C4-2B (cell line): ENCODE measurements at regions not wholly inside any gene's neighbourhood (a gene's known extent, or its start where the extent isn't known, plus 50 kb on each side); places are given as distances from the start of the nearest gene placed in this dataset.

Experiments
- H3K27ac ChIP-seq: fragments of 450-650 bp; 2 replicates; pipeline ENCODE4 v1.5.1; 2017
- ZFX ChIP-seq: fragments of 450-650 bp; IDR thresholded peaks from 2 replicates; pipeline ENCODE4 v1.6.1; 2017
- TF ChIP-seq, protein P1 (sequence below): fragments of 450-650 bp; conservative IDR thresholded peaks from 2 replicates; pipeline ENCODE4 v1.5.1; 2017; ENCODE audit warnings: mild to moderate bottlenecking

DNA sequence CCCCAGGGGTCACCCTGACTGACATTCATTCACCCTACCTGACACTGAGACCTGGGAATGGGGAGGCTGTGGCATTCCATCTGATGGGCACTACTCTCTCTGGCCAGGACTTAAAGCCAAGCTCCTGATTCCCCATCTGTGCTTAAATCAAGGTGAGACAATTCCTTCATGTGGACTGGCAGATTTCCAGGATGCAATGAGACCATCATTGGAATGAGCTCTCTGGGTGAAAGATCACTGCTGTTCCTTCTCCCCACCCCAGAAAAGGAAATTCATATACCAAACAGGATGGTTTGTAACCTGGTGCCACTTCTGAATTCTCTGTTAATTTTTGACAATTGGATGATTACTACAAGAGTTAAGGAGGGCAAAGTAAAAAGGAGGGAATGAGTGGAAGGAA is 354.8 kb downstream of the MID1IP1 start:
- TF ChIP-seq ZFX, result no peak
- TF ChIP-seq, protein P1, sequence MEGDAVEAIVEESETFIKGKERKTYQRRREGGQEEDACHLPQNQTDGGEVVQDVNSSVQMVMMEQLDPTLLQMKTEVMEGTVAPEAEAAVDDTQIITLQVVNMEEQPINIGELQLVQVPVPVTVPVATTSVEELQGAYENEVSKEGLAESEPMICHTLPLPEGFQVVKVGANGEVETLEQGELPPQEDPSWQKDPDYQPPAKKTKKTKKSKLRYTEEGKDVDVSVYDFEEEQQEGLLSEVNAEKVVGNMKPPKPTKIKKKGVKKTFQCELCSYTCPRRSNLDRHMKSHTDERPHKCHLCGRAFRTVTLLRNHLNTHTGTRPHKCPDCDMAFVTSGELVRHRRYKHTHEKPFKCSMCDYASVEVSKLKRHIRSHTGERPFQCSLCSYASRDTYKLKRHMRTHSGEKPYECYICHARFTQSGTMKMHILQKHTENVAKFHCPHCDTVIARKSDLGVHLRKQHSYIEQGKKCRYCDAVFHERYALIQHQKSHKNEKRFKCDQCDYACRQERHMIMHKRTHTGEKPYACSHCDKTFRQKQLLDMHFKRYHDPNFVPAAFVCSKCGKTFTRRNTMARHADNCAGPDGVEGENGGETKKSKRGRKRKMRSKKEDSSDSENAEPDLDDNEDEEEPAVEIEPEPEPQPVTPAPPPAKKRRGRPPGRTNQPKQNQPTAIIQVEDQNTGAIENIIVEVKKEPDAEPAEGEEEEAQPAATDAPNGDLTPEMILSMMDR, result no peak
- H3K27ac ChIP-seq, result no peak overlapping the region

DNA sequence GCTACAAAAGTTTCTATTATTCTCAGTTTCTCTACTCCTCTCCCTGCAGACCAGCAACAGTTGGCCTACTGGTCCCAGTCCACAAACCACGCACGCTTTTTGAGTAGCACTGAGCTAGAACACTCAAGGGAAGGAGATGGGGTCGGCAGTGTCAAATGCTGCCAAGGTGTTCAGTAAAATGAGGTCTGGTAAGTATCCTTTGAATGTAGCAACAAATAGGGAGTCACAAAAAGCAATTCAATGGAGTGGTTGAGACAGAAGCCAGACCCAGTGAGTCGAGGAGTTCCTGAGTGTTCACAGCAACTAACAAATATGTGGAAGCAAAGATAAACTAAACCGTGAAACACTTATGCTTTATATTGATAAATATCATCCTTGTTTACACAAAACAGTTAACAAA is 355.7 kb downstream of the MID1IP1 start:
- H3K27ac ChIP-seq, result no peak overlapping the region
- TF ChIP-seq, protein P1, result no peak
- no peak for TF ChIP-seq ZFX

DNA sequence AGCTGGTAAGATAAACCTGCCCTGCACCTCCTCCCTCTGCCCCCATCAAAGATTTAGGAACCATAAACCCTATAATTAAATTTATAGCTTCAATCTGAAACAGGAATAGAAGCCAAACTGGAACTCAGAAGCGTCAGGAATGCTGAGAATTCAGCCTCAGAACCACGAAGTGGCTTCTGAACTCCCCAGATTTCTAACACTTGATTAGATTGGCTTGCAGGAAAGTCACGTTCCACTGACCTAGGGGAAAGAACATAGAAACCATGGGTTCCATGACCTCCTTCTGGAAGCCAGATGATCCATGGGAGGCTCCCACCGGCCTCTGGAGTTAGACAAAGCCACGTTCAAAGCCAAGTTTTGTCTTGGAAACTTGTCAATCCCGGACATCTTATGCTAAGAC is 356.5 kb downstream of the MID1IP1 start:
- no peak for TF ChIP-seq ZFX
- no peak overlapping the region for H3K27ac ChIP-seq

DNA sequence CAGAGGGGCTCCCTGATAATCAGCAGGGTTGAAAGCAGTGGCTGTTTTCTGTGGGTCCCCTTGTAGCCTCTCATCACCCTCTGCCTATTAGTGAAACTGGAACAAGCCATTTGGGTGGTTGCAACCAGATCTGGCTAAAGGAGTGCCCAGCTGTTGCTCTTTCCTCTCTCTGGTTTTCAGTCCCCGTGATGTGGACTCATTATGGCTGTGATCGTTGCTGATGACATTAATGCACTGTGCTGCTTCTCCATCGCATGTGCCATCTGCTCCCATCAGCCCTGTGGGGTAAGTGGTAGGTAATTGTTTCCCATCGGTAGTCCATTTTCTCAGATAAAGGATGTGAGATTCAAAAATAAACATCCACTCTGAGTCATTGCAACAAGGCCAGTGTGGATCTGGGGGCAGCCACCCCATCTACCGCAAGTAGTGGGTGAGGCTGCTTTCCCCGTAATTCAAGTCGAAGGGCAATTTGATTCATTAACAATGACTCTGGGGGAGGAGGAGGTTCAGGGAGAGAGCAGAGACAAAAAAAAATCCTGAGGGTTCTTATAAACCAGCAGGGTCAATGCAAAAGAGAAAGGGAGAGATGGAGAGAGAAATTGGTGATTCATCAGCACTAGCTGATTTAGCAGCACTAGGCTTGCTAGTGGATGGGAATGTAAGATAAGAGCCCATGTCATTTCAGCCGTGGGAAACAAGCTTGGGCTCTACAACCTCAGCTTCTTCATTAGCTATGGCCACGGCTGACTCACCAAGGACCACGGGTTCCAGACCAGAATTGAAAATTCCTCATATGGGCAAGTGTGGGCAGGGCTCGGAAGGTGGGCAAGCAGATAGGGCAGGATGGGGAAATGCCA is 357.8 kb downstream of the MID1IP1 start:
- H3K27ac ChIP-seq, result no peak overlapping the region
- TF ChIP-seq, protein P1, result no peak
- TF ChIP-seq ZFX, result no peak

DNA sequence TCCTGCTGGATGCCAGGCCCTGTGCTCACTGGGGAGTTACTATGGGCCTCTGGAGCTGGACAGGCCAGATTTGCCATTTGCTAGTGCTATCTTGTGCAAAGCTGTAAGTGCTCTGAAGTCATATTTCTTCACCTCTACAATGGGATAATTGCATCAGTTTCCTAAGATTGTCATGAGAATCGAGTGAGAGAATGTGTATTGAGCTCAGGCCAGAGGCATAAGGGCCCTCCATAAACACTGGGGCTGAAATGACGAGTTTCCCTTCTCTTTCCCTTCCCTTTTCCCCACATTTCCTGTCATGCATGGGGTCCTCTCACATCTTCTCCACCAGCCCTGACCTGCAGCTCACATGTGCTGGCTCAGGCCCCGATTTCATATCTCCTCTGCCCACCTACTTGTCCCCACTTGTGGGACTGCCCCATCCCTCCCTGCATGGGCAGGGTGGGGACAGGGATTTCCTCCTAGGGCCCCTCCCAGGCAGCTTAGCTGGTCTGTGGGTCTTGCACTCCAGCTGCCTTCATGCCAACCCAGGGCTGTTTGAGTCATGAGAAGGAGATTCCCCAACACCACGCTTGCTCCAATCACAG is 358.8 kb downstream of the MID1IP1 start:
- no peak overlapping the region for H3K27ac ChIP-seq
- TF ChIP-seq, protein P1, result no peak
- no peak for TF ChIP-seq ZFX

DNA sequence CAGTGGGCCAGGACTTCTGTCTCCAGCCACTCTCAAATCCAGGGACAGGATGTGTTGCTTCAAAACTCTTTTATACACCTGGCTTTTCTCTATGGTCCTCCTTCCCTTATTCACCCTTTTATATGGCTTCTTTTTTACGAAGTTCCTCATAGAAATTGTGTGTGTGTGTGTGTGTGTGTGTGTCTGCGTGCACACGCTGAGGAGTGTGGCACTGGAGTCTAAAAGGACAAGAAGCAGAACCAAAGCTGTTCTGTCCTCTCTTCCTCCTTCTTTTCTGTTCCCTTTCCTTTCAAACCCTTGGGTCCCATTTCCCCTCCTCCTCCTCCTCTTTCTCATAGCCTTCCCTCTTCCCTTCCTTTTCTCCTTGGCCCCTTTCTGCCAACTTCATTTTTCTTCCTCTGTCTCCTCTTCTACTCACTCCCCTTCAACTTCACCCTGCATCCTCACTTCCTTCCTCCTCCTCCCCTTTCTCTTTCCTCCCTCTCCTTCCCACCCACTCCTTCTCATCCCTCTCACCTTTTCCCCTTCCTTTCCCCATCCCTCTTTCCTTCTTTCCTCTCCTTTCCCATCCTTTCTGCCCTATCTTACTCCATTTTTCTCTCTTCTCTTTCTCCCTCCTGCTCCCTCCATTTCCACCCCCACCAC is 360.5 kb downstream of the MID1IP1 start:
- no peak overlapping the region for H3K27ac ChIP-seq
- no peak for TF ChIP-seq ZFX
- TF ChIP-seq, protein P1, result no peak

DNA sequence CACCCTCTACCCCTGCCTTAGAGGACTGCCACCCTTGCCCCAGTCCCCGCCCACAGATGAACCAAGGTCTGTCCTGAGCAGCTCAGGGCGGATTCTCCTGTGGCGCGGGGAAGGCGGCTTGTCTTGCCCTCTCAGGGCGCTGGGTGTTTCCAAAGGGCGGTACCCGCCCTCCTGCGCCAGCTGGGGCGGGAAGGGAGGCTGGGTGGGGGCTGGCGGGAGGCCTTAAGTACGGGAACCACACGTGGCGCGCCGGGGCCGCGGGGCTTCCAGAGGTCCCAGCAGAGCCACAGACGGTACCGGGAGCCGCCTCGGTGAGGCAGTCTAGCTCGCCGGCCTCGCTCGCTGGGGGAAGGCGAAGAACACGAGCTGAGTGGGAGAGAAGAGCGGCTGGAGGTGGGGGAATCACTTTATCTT is 361.1 kb downstream of the MID1IP1 start:
- TF ChIP-seq, protein P1, result no peak
- no peak for TF ChIP-seq ZFX
- H3K27ac ChIP-seq, result no peak overlapping the region
